Transverse colon (tissue), 3 donors: ENCODE measurements at regions not wholly inside any gene's neighbourhood (a gene's known extent, or its start where the extent isn't known, plus 50 kb on each side); places are given as distances from the start of the nearest gene placed in this dataset.

Experiments used
- POLR2A ChIP-seq: fragments of 450-650 bp; IDR thresholded peaks from one replicate; pipeline ENCODE4 v1.6.1; 2016; ENCODE audit warnings: antibody characterized with exemption, mild to moderate bottlenecking, moderate library complexity
- TF ChIP-seq, protein P1 (sequence below), 5 experiments: fragments of 200-600 bp in 3 of 5; fragments of 450-650 bp in 2 of 5; sonication (generic) in 3 of 5; IDR thresholded peaks; 1 replicate in 2 of 5; 2 replicates in 3 of 5; pipeline ENCODE4 v1.5.1; 2016 to 2017; ENCODE audit warnings: antibody characterized with exemption in 5 of 5, inconsistent platforms in 3 of 5, mild to moderate bottlenecking in 2 of 5, moderate library complexity in 1 of 5

DNA sequence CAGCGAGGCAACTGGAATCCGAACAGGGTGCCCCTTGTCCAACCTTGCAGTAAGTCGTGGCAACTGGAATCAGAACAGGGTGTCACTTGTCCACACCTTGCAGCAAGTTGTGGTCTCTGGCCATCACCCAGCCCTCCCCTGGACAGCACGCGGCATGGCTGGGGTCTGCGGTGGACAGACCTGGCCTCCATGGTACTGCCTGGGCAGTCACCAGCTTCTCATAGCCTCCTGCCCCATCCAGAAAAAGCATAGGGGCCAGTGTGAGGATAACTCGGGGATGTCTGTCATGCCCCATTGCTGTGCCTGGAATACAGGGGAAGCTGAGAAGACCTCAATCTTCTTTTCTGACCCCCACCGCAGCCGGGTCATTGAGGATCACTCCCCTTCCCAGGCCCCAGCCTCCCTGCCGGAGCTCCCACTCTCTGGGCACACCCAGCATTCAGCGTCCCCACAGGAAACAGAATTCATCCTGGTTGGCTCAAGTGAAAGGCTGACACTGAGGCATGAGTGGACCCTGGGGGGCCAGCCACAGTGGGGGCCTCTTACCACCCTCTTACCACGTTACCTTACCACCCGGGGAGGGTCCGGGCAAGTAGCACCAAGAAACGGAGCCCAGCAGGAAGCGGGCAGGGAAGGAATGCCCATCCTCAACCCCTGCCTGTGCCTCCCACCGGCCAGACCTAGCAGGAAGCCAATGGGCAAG lies 68.0 kb upstream of the RAB6C start:
- no peak for TF ChIP-seq POLR2A
- TF ChIP-seq, protein P1, sequence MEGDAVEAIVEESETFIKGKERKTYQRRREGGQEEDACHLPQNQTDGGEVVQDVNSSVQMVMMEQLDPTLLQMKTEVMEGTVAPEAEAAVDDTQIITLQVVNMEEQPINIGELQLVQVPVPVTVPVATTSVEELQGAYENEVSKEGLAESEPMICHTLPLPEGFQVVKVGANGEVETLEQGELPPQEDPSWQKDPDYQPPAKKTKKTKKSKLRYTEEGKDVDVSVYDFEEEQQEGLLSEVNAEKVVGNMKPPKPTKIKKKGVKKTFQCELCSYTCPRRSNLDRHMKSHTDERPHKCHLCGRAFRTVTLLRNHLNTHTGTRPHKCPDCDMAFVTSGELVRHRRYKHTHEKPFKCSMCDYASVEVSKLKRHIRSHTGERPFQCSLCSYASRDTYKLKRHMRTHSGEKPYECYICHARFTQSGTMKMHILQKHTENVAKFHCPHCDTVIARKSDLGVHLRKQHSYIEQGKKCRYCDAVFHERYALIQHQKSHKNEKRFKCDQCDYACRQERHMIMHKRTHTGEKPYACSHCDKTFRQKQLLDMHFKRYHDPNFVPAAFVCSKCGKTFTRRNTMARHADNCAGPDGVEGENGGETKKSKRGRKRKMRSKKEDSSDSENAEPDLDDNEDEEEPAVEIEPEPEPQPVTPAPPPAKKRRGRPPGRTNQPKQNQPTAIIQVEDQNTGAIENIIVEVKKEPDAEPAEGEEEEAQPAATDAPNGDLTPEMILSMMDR (IDR thresholded peaks at IDR 0.05): no peak
